Left ventricle myocardium inferior (tissue), 1 donor: ENCODE measurements at regions not wholly inside any gene's neighbourhood (a gene's known extent, or its start where the extent isn't known, plus 50 kb on each side); places are given as distances from the start of the nearest gene placed in this dataset.

ENCODE experiments used
- DNase-seq: peaks from one replicate; pipeline ENCODE4 v3.0.0-alpha.2; 2020
- H3K27ac ChIP-seq: fragments of 200-600 bp; replicated peaks from 2 replicates; pipeline ENCODE4 v1.8.0; 2021
- H3K27me3 ChIP-seq: fragments of 200-600 bp; 2 replicates; pipeline ENCODE4 v1.8.0; 2021; ENCODE audit warnings: low read depth
- H3K36me3 ChIP-seq: fragments of 200-600 bp; 2 replicates; pipeline ENCODE4 v1.8.0; 2021
- H3K4me1 ChIP-seq: fragments of 200-600 bp; 2 replicates; pipeline ENCODE4 v1.8.0; 2021
- H3K4me3 ChIP-seq: fragments of 200-600 bp; 2 replicates; pipeline ENCODE4 v1.8.0; 2021; ENCODE audit warnings: mild to moderate bottlenecking, moderate library complexity
- H3K9me3 ChIP-seq: fragments of 200-600 bp; replicated peaks from 2 replicates; pipeline ENCODE4 v1.8.0; 2021
- intact Hi-C: fragments of 100-400 bp; cut with micrococcal nuclease; formaldehyde crosslinking; loops from one replicate; pipeline ENCODE4 v1.11.0; 2022
- TF ChIP-seq, protein P1 (sequence below): fragments of 200-600 bp; IDR thresholded peaks from 2 replicates; pipeline ENCODE4 v1.8.0; 2021; ENCODE audit warnings: antibody characterized with exemption, mild to moderate bottlenecking, borderline replicate concordance
- donor health status: DM: no; HTN: yes; CAD: no; lungs with severe emphysema.

DNA sequence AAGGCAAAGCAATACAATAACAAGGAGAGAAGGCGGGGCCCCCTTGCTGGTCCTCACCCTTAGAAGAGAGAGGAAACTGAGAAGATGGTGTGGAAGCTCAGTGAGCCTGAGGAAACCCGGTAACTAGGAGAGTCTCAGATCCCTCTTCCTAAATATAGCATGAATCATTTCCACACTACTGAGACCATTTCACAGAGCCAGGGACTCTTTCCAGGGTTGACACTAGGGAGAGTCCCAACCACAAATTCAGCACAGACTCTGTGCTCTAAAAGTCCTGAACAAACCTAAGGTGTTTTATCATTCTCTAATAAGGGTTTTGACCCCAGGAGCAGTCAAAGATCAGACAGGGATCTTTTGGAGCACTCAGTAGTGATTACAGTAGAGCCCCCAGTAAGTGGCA is 647.7 kb downstream of the KCNT2 start:
- no peak for DNase-seq
- Histone ChIP-seq H3K27me3 (no peaks in the 10 kb centered on the region), H3K36me3 (no peaks in the 10 kb centered on the region), H3K4me3 (no peak overlapping the region), H3K9me3 (no peaks in the 10 kb centered on the region), H3K4me1 (no peaks in the 10 kb centered on the region), H3K27ac (no peak overlapping the region)
- TF ChIP-seq, protein P1, sequence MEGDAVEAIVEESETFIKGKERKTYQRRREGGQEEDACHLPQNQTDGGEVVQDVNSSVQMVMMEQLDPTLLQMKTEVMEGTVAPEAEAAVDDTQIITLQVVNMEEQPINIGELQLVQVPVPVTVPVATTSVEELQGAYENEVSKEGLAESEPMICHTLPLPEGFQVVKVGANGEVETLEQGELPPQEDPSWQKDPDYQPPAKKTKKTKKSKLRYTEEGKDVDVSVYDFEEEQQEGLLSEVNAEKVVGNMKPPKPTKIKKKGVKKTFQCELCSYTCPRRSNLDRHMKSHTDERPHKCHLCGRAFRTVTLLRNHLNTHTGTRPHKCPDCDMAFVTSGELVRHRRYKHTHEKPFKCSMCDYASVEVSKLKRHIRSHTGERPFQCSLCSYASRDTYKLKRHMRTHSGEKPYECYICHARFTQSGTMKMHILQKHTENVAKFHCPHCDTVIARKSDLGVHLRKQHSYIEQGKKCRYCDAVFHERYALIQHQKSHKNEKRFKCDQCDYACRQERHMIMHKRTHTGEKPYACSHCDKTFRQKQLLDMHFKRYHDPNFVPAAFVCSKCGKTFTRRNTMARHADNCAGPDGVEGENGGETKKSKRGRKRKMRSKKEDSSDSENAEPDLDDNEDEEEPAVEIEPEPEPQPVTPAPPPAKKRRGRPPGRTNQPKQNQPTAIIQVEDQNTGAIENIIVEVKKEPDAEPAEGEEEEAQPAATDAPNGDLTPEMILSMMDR, result no peak
- intact Hi-C loops, result no loop called here

DNA sequence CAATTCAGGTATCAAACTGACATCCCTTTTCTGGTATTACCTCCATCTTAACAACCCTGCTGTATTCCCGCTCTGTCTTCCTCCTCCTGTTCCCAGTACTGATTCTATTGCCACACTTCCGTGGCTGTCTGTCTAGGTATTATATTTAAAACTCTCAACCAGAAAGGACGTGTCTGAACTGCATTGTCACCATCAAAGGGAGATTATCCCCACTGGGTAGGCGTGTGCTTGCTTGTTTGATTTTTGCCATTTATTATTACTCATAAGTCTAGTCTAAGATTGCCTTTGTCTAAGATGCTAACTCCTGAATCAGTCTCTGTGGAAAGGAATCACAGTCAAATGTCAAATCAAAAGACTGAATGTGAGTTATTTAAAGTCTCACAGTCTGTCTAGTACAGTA is 650.1 kb downstream of the KCNT2 start:
- Histone ChIP-seq H3K27ac (no peak overlapping the region), H3K36me3 (no peaks in the 10 kb centered on the region), H3K27me3 (no peaks in the 10 kb centered on the region), H3K4me1 (peaks cover 9% of the 10 kb centered on the region), H3K9me3 (no peaks in the 10 kb centered on the region), H3K4me3 (no peak overlapping the region)
- intact Hi-C loops, result no loop called here
- TF ChIP-seq, protein P1, result no peak
- DNase-seq, result no peak

DNA sequence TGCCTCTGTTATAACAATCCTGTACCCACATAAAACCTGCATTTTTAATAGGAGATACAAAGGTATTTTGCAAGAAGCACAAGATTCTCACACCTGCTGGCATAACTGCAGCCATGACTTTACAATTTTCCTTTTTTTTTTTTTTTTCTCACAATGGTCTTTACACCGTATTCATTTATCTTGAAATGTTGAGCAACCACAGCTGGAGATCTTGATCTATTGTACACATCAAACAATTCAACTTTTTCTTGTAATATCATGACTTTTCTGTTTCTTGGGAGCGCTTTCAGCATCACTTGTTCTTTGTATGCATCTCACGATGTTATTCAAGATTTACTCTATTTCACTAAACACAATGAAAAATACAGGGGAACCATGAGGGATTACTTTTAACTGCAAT is 651.4 kb downstream of the KCNT2 start:
- DNase-seq, result no peak
- TF ChIP-seq, protein P1, result no peak
- intact Hi-C loops, result no loop called here
- Histone ChIP-seq H3K36me3 (no peaks in the 10 kb centered on the region), H3K27ac (no peak overlapping the region), H3K4me3 (no peak overlapping the region), H3K4me1 (peaks cover 9% of the 10 kb centered on the region), H3K9me3 (no peaks in the 10 kb centered on the region), H3K27me3 (no peaks in the 10 kb centered on the region)

DNA sequence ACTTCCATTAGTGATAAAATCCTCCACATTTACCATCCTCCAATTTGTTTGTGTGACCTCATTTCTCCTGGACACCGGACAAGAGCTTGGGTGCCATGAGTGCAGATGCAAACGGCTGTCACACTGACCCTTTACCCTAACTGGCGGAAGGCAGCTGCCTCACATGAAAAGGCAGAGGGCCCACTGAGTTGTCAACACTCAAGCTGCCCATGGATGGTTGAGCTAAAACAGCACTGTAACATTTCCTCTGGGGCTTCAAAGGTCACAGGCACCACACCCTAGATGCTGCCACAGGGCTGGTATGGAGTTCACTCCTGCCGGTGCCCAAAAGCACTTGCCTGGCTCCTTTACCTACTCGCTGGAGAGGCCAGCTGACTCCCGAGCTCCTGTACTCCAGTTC is 653.4 kb downstream of the KCNT2 start:
- Histone ChIP-seq H3K36me3 (no peaks in the 10 kb centered on the region), H3K9me3 (no peaks in the 10 kb centered on the region), H3K4me1 (peaks cover 9% of the 10 kb centered on the region), H3K27ac (peak overlapping the region; percentile 39), H3K4me3 (no peak overlapping the region), H3K27me3 (no peaks in the 10 kb centered on the region)
- intact Hi-C loops, result no loop called here
- TF ChIP-seq, protein P1, result no peak
- peak; percentile 35 for DNase-seq

DNA sequence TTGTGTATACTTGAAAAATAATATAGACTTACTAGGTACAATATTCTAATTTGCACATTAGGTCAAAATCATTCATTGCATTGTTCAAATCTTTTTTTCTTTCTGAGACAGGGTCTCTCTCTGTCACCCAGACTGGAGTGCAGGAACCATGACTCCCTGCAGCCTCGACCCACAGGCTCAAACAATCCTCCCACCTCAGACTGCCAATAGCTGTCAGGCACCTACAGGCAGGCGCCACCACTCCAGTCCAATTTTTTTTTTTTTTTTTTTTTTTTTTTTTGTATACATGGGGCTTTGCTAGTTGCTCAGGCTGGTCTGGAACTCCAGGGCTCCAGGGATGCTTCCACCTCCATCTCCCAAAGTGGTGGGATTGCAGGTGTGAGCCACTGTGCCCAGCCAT is 656.9 kb downstream of the KCNT2 start:
- no peaks in the 10 kb centered on the region for H3K36me3 ChIP-seq
- H3K9me3 ChIP-seq, result no peaks in the 10 kb centered on the region
- H3K27ac ChIP-seq, result no peak overlapping the region
- no peaks in the 10 kb centered on the region for H3K27me3 ChIP-seq
- H3K4me1 ChIP-seq, result peaks cover 9% of the 10 kb centered on the region
- H3K4me3 ChIP-seq, result no peak overlapping the region
- TF ChIP-seq, protein P1, result no peak
- intact Hi-C loops, result no loop called here
- no peak for DNase-seq
